OCI-LY7 (cell line): ENCODE measurements at regions not wholly inside any gene's neighbourhood (a gene's known extent, or its start where the extent isn't known, plus 50 kb on each side); places are given as distances from the start of the nearest gene placed in this dataset.

Experiments
- BruUV-seq: library from RNA; stranded (reverse); fragments of 400-500 nt; replicated peaks from 2 replicates; lab custom pipeline; 2021; lab: Mats Ljungman, UMichigan
- CTCF ChIA-PET: fragments of 300-600 bp; sonication (Branson Sonifier 250); formaldehyde crosslinking; loops from one replicate; lab custom pipeline; 2022; ENCODE audit warnings: antibody characterized with exemption; ENCODE audit not compliant: unreplicated experiment; lab: Charles Lee
- POLR2A ChIA-PET: fragments of 300-600 bp; sonication (Branson Sonifier 250); formaldehyde crosslinking; loops from one replicate; lab custom pipeline; 2022; ENCODE audit warnings: antibody characterized with exemption; lab: Charles Lee
- DNase-seq: peaks from one replicate; pipeline ENCODE4 v3.0.0-alpha.2; 2015; ENCODE audit warnings: low spot score
- H2AFZ ChIP-seq: fragments of 200-600 bp; sonication (generic), shearing (Covaris generic); 2 replicates; pipeline ENCODE4 v1.6.1; 2014; ENCODE audit warnings: mild to moderate bottlenecking, antibody characterized with exemption, low read length, moderate library complexity
- H3K27ac ChIP-seq: fragments of 200-600 bp; sonication (generic); 2 replicates; pipeline ENCODE4 v1.5.1; 2014; ENCODE audit warnings: mixed run types, low read depth, mild to moderate bottlenecking, moderate library complexity, low read length, inconsistent platforms; ENCODE audit not compliant: poor library complexity, severe bottlenecking
- H3K36me3 ChIP-seq: fragments of 200-600 bp; sonication (generic); 2 replicates; pipeline ENCODE4 v1.6.1; 2014; ENCODE audit warnings: mild to moderate bottlenecking, antibody characterized with exemption, low read length, moderate library complexity, mixed read lengths; ENCODE audit not compliant: insufficient read depth
- H3K4me1 ChIP-seq: fragments of 200-600 bp; sonication (generic); 2 replicates; pipeline ENCODE4 v1.5.1; 2014; ENCODE audit warnings: mild to moderate bottlenecking, low read length; ENCODE audit not compliant: insufficient read depth, poor library complexity, severe bottlenecking
- H3K4me2 ChIP-seq: fragments of 200-600 bp; sonication (generic); 2 replicates; pipeline ENCODE4 v1.6.1; 2014; ENCODE audit warnings: mild to moderate bottlenecking, low read length
- H3K4me3 ChIP-seq: fragments of 200-600 bp; sonication (generic); 2 replicates; pipeline ENCODE4 v1.5.1; 2014; ENCODE audit warnings: mild to moderate bottlenecking, low read depth, low read length; ENCODE audit not compliant: poor library complexity, severe bottlenecking
- H3K79me2 ChIP-seq: fragments of 200-600 bp; sonication (generic); 2 replicates; pipeline ENCODE4 v1.6.1; 2016; ENCODE audit warnings: low read depth, mild to moderate bottlenecking, low read length, moderate library complexity, mixed read lengths; ENCODE audit not compliant: insufficient read depth
- H3K9me2 ChIP-seq: fragments of 200-600 bp; sonication (generic); 2 replicates; pipeline ENCODE4 v1.6.1; 2016; ENCODE audit warnings: mild to moderate bottlenecking, low read length, mixed read lengths; ENCODE audit not compliant: insufficient read depth
- H3K9me3 ChIP-seq: fragments of 200-600 bp; sonication (generic); 2 replicates; pipeline ENCODE4 v1.6.1; 2014; ENCODE audit warnings: mild to moderate bottlenecking, mixed run types, low read length, mixed read lengths
- H4K20me1 ChIP-seq: fragments of 200-600 bp; sonication (generic); 2 replicates; pipeline ENCODE4 v1.6.1; 2014; ENCODE audit warnings: mild to moderate bottlenecking, antibody characterized with exemption, low read length, moderate library complexity, mixed read lengths; ENCODE audit not compliant: insufficient read depth
- CTCF ChIP-seq: fragments of 200-600 bp; sonication (generic); conservative IDR thresholded peaks from 2 replicates; pipeline ENCODE4 v1.5.1; 2014; ENCODE audit warnings: mild to moderate bottlenecking, antibody characterized with exemption, low read length, moderate library complexity, mixed read lengths
- EZH2phosphoT487 ChIP-seq: fragments of 200-600 bp; sonication (generic); IDR thresholded peaks from 2 replicates; pipeline ENCODE4 v1.6.1; 2018; ENCODE audit warnings: low read depth, borderline replicate concordance, mild to moderate bottlenecking, mixed run types, antibody characterized with exemption, low read length, moderate library complexity, mixed read lengths
- intact Hi-C: fragments of 100-400 bp; cut with micrococcal nuclease; formaldehyde crosslinking; loops from one replicate; pipeline ENCODE4 v1.10.0; 2022; ENCODE audit not compliant: unreplicated experiment

DNA sequence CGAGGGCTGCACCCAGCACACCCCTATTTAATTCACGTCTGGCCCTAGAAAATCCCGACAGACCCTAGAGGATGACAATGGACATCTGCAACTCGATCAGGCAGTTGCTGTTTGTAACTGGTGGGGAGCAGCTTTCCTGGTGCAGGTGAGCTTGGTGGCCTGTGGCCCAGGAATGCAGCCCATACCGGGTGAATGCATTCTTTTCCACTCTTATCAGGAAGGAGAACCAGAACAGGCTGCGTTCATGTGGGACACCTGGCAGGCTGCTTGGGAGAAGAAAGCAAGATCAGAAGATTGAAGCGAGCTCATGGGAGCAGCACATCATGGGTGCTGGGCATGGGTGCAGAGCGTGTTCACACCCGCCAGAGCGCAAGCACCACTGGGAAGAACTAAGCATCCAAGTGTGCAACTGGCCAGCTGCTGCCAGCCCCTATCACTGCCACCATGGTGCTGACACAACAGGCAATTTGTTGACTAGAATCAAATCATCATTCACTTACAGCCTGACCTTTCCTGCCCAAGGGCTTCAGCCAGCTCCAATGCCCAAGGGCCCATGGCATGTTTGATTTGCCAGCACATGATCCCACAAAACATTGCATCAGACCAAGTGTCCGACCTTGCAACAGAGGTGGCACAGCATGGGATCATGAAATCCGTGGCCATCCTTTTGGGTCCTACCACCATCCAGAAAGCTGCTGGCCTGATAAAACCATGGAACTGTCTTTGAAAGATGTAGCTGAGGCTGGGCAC lies 241.7 kb upstream of the ID2 start:
- ChIA-PET CTCF (interaction anchor here (0.6 kb wide), 2 partner anchors 42 to 137 kb away, joined by 3 to 4 read pairs; no protein-coding TSS in a partner anchor), POLR2A (interaction anchor here (0.6 kb wide), 1 partner anchor 322 kb away, joined by 3 read pairs; no protein-coding TSS in a partner anchor)
- Histone ChIP-seq H4K20me1 (no peaks in the 10 kb centered on the region), H3K79me2 (no peaks in the 10 kb centered on the region), H3K9me3 (no peaks in the 10 kb centered on the region), H3K4me2 (no peak overlapping the region), H2AFZ (no peak overlapping the region), H3K4me3 (no peak overlapping the region), H3K36me3 (peaks cover 27% of the 10 kb centered on the region), H3K4me1 (peaks cover 67% of the 10 kb centered on the region), H3K27ac (no peak overlapping the region), H3K9me2 (no peaks in the 10 kb centered on the region)
- BruUV-seq, result no TSS peak
- DNase-seq, result no peak
- intact Hi-C loops, result no loop called here
- no peak for TF ChIP-seq CTCF
- no peak for TF ChIP-seq EZH2phosphoT487

- no peak for TF ChIP-seq CTCF
- no peak for TF ChIP-seq EZH2phosphoT487
- no peak for DNase-seq
- H3K27ac ChIP-seq, result no peak overlapping the region
- H3K4me2 ChIP-seq, result peak overlapping the region; percentile 53; the same call in 1 of the 2 replicates
- H3K79me2 ChIP-seq, result no peaks in the 10 kb centered on the region
- H4K20me1 ChIP-seq, result no peaks in the 10 kb centered on the region
- no peaks in the 10 kb centered on the region for H3K9me3 ChIP-seq
- intact Hi-C loops, result no loop called here
- H2AFZ ChIP-seq, result no peak overlapping the region
- no TSS peak for BruUV-seq
- H3K9me2 ChIP-seq, result no peaks in the 10 kb centered on the region
- H3K4me3 ChIP-seq, result no peak overlapping the region
- peaks cover 24% of the 10 kb centered on the region for H3K36me3 ChIP-seq
- peaks cover 67% of the 10 kb centered on the region for H3K4me1 ChIP-seq
- ChIA-PET CTCF (no interaction called here), POLR2A (interaction anchor here (0.6 to 0.8 kb wide), 3 partner anchors 28 to 140 kb away, joined by 3 to 5 read pairs (median 4); no protein-coding TSS in a partner anchor)
Measured at GRCh38 chr2:8441371-8441770, 240.5 kb upstream of the ID2 start.

DNA sequence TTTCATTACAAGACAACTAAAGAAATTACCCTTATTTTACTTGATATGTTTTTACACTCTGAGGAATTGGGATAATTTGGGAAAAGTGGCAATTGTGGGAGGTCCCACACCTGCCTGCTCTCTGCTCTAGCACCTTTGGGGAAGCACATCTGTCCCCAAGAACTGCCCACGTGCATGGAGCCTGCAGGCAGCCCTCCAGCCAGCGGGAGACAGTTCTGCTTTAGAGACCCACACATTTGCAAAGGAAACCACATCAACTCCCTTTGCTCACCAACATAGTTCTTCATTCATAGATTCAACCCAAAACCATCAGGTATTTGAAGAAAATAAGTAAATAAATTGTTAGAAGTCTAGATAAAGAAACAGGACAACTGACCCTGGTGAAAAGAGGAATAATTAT lies 239.9 kb upstream of the ID2 start:
- BruUV-seq, result no TSS peak
- Histone ChIP-seq H4K20me1 (no peaks in the 10 kb centered on the region), H3K4me1 (peaks cover 60% of the 10 kb centered on the region), H3K4me3 (peak overlapping the region; percentile 11), H3K36me3 (peaks cover 22% of the 10 kb centered on the region), H3K9me3 (no peaks in the 10 kb centered on the region), H3K9me2 (no peaks in the 10 kb centered on the region), H2AFZ (no peak overlapping the region), H3K27ac (peak overlapping the region; percentile 46), H3K79me2 (no peaks in the 10 kb centered on the region), H3K4me2 (peak overlapping the region; percentile 53)
- intact Hi-C loops, result loop anchor here (2.0 kb wide), 1 partner anchor 31 kb away; no protein-coding TSS in a partner anchor
- ChIA-PET CTCF (no interaction called here), POLR2A (no interaction called here)
- peak; percentile 69 for DNase-seq
- TF ChIP-seq EZH2phosphoT487, result no peak
- TF ChIP-seq CTCF, result no peak
